AG04449 (cell line): ENCODE measurements at regions not wholly inside any gene's neighbourhood (a gene's known extent, or its start where the extent isn't known, plus 50 kb on each side); places are given as distances from the start of the nearest gene placed in this dataset.

Source experiments
- CTCF ChIA-PET: fragments of 350-600 bp; formaldehyde crosslinking; extraction: SDS; loops from one replicate; lab custom pipeline; 2021; ENCODE audit warnings: antibody characterized with exemption; lab: Yijun Ruan, JAX
- POLR2A ChIA-PET: fragments of 400-600, 350-600 bp; formaldehyde crosslinking; extraction: SDS; loops from one replicate; lab custom pipeline; 2020; ENCODE audit warnings: antibody characterized with exemption, inconsistent platforms; lab: Yijun Ruan, JAX
- DNase-seq: peaks from one replicate; pipeline ENCODE4 v3.0.0-alpha.2; 2010; ENCODE audit warnings: low read depth, low spot score
- H3K4me3 ChIP-seq: 2 replicates; pipeline ENCODE4 v1.5.1; 2011; ENCODE audit warnings: low read depth, mild to moderate bottlenecking, control low read depth, low read length
- CTCF ChIP-seq: IDR thresholded peaks from one replicate; pipeline ENCODE4 v1.5.1; 2011; ENCODE audit warnings: mild to moderate bottlenecking, moderate library complexity, low read length, control low read depth, inconsistent platforms; ENCODE audit not compliant: insufficient read depth; ENCODE audit errors: missing control alignments

GRCh38 chr7:35551321-35552081 lies 143.4 kb downstream of the HERPUD2 start:
- no peak for TF ChIP-seq CTCF
- ChIA-PET POLR2A (no interaction called here), CTCF (interaction anchor here (0.7 kb wide), 1 partner anchor 36 kb away, joined by 3 read pairs; no protein-coding TSS in a partner anchor)
- no peak overlapping the region for H3K4me3 ChIP-seq
- DNase-seq = no peak

GRCh38 chr7:35550831-35551230 lies 144.1 kb downstream of the HERPUD2 start:
- POLR2A ChIA-PET = no interaction called here
- TF ChIP-seq CTCF = no peak
- CTCF ChIA-PET = interaction anchor here (0.9 kb wide), 1 partner anchor 13 kb away, joined by 4 read pairs; no protein-coding TSS in a partner anchor
- DNase-seq = no peak
- no peak overlapping the region for H3K4me3 ChIP-seq

- no peak for TF ChIP-seq CTCF
- CTCF ChIA-PET = no interaction called here
- no peak overlapping the region for H3K4me3 ChIP-seq
- DNase-seq = no peak
- POLR2A ChIA-PET = no interaction called here
These were observed 145.2 kb downstream of the HERPUD2 start for GRCh38 chr7:35549781-35550180.

- H3K4me3 ChIP-seq = no peak overlapping the region
- DNase-seq = no peak
- no peak for TF ChIP-seq CTCF
- CTCF ChIA-PET = interaction anchor here (0.7 kb wide), 1 partner anchor 10 kb away, joined by 3 read pairs; no protein-coding TSS in a partner anchor
- POLR2A ChIA-PET = no interaction called here
These were observed 146.6 kb downstream of the HERPUD2 start for GRCh38 chr7:35548291-35548690.

- ChIA-PET CTCF (interaction anchor here (3.9 kb wide), 1 partner anchor 10 kb away, joined by 15 read pairs; no protein-coding TSS in a partner anchor), POLR2A (no interaction called here)
- H3K4me3 ChIP-seq = no peak overlapping the region
- no peak for DNase-seq
- TF ChIP-seq CTCF = no peak
These were observed 148.1 kb downstream of the HERPUD2 start for GRCh38 chr7:35546691-35547429.

- no peak for TF ChIP-seq CTCF
- CTCF ChIA-PET = interaction anchor here (0.8 to 3.9 kb wide), 3 partner anchors 9 to 78 kb away, joined by 3 to 15 read pairs (median 4); no protein-coding TSS in a partner anchor
- DNase-seq = no peak
- POLR2A ChIA-PET = no interaction called here
- no peak overlapping the region for H3K4me3 ChIP-seq
These were observed 149.1 kb downstream of the HERPUD2 start for GRCh38 chr7:35545831-35546230.
